GM12878 (cell line): ENCODE measurements at regions not wholly inside any gene's neighbourhood (a gene's known extent, or its start where the extent isn't known, plus 50 kb on each side); places are given as distances from the start of the nearest gene placed in this dataset.

ENCODE experiments used
- EGR1 ChIP-seq, 2 experiments: IDR thresholded peaks; 1 replicate in 1 of 2; 2 replicates in 1 of 2; pipeline ENCODE4 v1.6.1; 2011 to 2012; ENCODE audit warnings: low read depth in 2 of 2, low read length in 2 of 2, borderline replicate concordance in 1 of 2, mild to moderate bottlenecking in 1 of 2, moderate library complexity in 1 of 2
- EP300 ChIP-seq, 2 experiments: fragments of 150-350 bp in 1 of 2; IDR thresholded peaks; 2 replicates each; pipeline ENCODE4 v1.6.1; 2011 to 2012; ENCODE audit warnings: low read depth in 2 of 2, low read length in 2 of 2, borderline replicate concordance in 1 of 2, improper control_type of control experiment in 1 of 2, inconsistent platforms in 1 of 2; ENCODE audit not compliant: control insufficient read depth in 1 of 2
- EZH2 ChIP-seq: IDR thresholded peaks from 2 replicates; pipeline ENCODE4 v1.6.1; 2012; ENCODE audit warnings: low read depth, mild to moderate bottlenecking, control low read depth, inconsistent platforms, low read length, borderline replicate concordance; ENCODE audit not compliant: control insufficient read depth
- FOXM1 ChIP-seq: IDR thresholded peaks from 2 replicates; pipeline ENCODE4 v1.6.1; 2012; ENCODE audit warnings: low read depth, mild to moderate bottlenecking, inconsistent platforms, low read length, moderate library complexity
- JUND ChIP-seq: IDR thresholded peaks from 2 replicates; pipeline ENCODE4 v1.6.1; 2012; ENCODE audit warnings: low read depth, mild to moderate bottlenecking, low read length, improper control_type of control experiment, moderate library complexity
- PAX5 ChIP-seq: IDR thresholded peaks from 2 replicates; pipeline ENCODE4 v1.6.1; 2011; ENCODE audit warnings: low read depth, low read length, borderline replicate concordance
- RAD21 ChIP-seq: IDR thresholded peaks from 2 replicates; pipeline ENCODE4 v1.6.1; 2011; ENCODE audit warnings: mild to moderate bottlenecking, low read depth, low read length, moderate library complexity; ENCODE audit not compliant: insufficient read depth
- REST ChIP-seq: IDR thresholded peaks from 2 replicates; pipeline ENCODE4 v1.6.1; 2012; ENCODE audit warnings: mild to moderate bottlenecking, low read depth, low read length
- SIN3A ChIP-seq: IDR thresholded peaks from 2 replicates; pipeline ENCODE4 v1.6.1; 2012; ENCODE audit warnings: low read depth, low read length, improper control_type of control experiment
- TF ChIP-seq, protein P1 (sequence below), 3 experiments: IDR thresholded peaks in 2 of 3; conservative IDR thresholded peaks in 1 of 3; 2 replicates each; pipeline ENCODE4 v1.5.1; 2011; ENCODE audit warnings: low read depth in 3 of 3, low read length in 3 of 3, mild to moderate bottlenecking in 3 of 3, control low read depth in 2 of 3, moderate library complexity in 2 of 3, inconsistent platforms in 1 of 3, mixed read lengths in 1 of 3; ENCODE audit not compliant: control insufficient read depth in 2 of 3, insufficient read depth in 1 of 3; ENCODE audit errors: extremely low read depth in 1 of 3
- TF ChIP-seq, protein P2 (sequence below): fragments of 450-650 bp; IDR thresholded peaks from 2 replicates; pipeline ENCODE4 v1.6.1; 2017; ENCODE audit warnings: antibody characterized with exemption, mild to moderate bottlenecking, moderate library complexity

GRCh38 chr1:90361026-90361425 is 356.1 kb downstream of the BARHL2 start:
- no peak for TF ChIP-seq REST
- no peak for TF ChIP-seq RAD21
- TF ChIP-seq, protein P1, sequence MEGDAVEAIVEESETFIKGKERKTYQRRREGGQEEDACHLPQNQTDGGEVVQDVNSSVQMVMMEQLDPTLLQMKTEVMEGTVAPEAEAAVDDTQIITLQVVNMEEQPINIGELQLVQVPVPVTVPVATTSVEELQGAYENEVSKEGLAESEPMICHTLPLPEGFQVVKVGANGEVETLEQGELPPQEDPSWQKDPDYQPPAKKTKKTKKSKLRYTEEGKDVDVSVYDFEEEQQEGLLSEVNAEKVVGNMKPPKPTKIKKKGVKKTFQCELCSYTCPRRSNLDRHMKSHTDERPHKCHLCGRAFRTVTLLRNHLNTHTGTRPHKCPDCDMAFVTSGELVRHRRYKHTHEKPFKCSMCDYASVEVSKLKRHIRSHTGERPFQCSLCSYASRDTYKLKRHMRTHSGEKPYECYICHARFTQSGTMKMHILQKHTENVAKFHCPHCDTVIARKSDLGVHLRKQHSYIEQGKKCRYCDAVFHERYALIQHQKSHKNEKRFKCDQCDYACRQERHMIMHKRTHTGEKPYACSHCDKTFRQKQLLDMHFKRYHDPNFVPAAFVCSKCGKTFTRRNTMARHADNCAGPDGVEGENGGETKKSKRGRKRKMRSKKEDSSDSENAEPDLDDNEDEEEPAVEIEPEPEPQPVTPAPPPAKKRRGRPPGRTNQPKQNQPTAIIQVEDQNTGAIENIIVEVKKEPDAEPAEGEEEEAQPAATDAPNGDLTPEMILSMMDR (IDR thresholded peaks at IDR 0.05 in 2 of 3, conservative IDR thresholded peaks at IDR 0.05 in 1 of 3; ENCODE audit: control insufficient read depth in 2 of 3, extremely low read depth in 1 of 3, insufficient read depth in 1 of 3, low read depth in 3 of 3, low read length in 3 of 3): no peak
- no peak for TF ChIP-seq FOXM1
- TF ChIP-seq, protein P2, sequence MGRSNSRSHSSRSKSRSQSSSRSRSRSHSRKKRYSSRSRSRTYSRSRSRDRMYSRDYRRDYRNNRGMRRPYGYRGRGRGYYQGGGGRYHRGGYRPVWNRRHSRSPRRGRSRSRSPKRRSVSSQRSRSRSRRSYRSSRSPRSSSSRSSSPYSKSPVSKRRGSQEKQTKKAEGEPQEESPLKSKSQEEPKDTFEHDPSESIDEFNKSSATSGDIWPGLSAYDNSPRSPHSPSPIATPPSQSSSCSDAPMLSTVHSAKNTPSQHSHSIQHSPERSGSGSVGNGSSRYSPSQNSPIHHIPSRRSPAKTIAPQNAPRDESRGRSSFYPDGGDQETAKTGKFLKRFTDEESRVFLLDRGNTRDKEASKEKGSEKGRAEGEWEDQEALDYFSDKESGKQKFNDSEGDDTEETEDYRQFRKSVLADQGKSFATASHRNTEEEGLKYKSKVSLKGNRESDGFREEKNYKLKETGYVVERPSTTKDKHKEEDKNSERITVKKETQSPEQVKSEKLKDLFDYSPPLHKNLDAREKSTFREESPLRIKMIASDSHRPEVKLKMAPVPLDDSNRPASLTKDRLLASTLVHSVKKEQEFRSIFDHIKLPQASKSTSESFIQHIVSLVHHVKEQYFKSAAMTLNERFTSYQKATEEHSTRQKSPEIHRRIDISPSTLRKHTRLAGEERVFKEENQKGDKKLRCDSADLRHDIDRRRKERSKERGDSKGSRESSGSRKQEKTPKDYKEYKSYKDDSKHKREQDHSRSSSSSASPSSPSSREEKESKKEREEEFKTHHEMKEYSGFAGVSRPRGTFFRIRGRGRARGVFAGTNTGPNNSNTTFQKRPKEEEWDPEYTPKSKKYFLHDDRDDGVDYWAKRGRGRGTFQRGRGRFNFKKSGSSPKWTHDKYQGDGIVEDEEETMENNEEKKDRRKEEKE: no peak
- TF ChIP-seq EGR1 (IDR thresholded peaks at IDR 0.05; ENCODE audit: borderline replicate concordance in 1 of 2, low read depth in 2 of 2, low read length in 2 of 2): no peak
- TF ChIP-seq EP300 (IDR thresholded peaks at IDR 0.05; ENCODE audit: borderline replicate concordance in 1 of 2, control insufficient read depth in 1 of 2, low read depth in 2 of 2, low read length in 2 of 2): no peak
- TF ChIP-seq PAX5: no peak
- no peak for TF ChIP-seq JUND
- no peak for TF ChIP-seq EZH2
- no peak for TF ChIP-seq SIN3A
